KMS-11 (cell line): ENCODE measurements at regions not wholly inside any gene's neighbourhood (a gene's known extent, or its start where the extent isn't known, plus 50 kb on each side); places are given as distances from the start of the nearest gene placed in this dataset.

Experiments used
- H2AFZ ChIP-seq: fragments of 200-600 bp; sonication (generic); 2 replicates; pipeline ENCODE4 v1.6.1; 2016; ENCODE audit warnings: antibody characterized with exemption, mixed run types, low read depth
- H3K27ac ChIP-seq: fragments of 200-600 bp; sonication (generic); 2 replicates; pipeline ENCODE4 v1.6.1; 2016; ENCODE audit warnings: mild to moderate bottlenecking, mixed run types
- H3K27me3 ChIP-seq: fragments of 200-600 bp; sonication (generic); 2 replicates; pipeline ENCODE4 v1.6.1; 2017; ENCODE audit warnings: mild to moderate bottlenecking, low read depth, mixed run types, moderate library complexity; ENCODE audit not compliant: insufficient read depth
- H3K36me3 ChIP-seq: fragments of 200-600 bp; sonication (generic); 2 replicates; pipeline ENCODE4 v1.6.1; 2017; ENCODE audit warnings: mild to moderate bottlenecking, mixed run types; ENCODE audit not compliant: insufficient read depth
- H3K4me1 ChIP-seq: fragments of 200-600 bp; sonication (generic); 2 replicates; pipeline ENCODE4 v1.6.1; 2016; ENCODE audit warnings: mild to moderate bottlenecking, low read depth, mixed run types; ENCODE audit not compliant: poor library complexity, severe bottlenecking
- H3K4me2 ChIP-seq: fragments of 200-600 bp; sonication (generic); 2 replicates; pipeline ENCODE4 v1.7.0; 2016; ENCODE audit warnings: mild to moderate bottlenecking, mixed run types
- H3K4me3 ChIP-seq: fragments of 200-600 bp; sonication (generic); IDR thresholded peaks from 2 replicates; pipeline ENCODE4 v1.6.1; 2017; ENCODE audit warnings: low read depth, low read length, mixed read lengths; ENCODE audit not compliant: insufficient read depth
- H3K79me2 ChIP-seq: fragments of 200-600 bp; sonication (generic); 2 replicates; pipeline ENCODE4 v1.6.1; 2016; ENCODE audit warnings: low read depth, mixed run types; ENCODE audit not compliant: insufficient read depth
- H3K9ac ChIP-seq: fragments of 200-600 bp; sonication (generic); 2 replicates; pipeline ENCODE4 v1.6.1; 2016; ENCODE audit warnings: mild to moderate bottlenecking, mixed run types
- H4K20me1 ChIP-seq: fragments of 200-600 bp; sonication (generic); 2 replicates; pipeline ENCODE4 v1.6.1; 2016; ENCODE audit warnings: mild to moderate bottlenecking, mixed run types; ENCODE audit not compliant: insufficient read depth
- CTCF ChIP-seq: fragments of 200-600 bp; sonication (generic); conservative IDR thresholded peaks from 2 replicates; pipeline ENCODE4 v1.6.1; 2017; ENCODE audit warnings: low read depth, mild to moderate bottlenecking, antibody characterized with exemption, low read length, moderate library complexity, mixed read lengths

DNA sequence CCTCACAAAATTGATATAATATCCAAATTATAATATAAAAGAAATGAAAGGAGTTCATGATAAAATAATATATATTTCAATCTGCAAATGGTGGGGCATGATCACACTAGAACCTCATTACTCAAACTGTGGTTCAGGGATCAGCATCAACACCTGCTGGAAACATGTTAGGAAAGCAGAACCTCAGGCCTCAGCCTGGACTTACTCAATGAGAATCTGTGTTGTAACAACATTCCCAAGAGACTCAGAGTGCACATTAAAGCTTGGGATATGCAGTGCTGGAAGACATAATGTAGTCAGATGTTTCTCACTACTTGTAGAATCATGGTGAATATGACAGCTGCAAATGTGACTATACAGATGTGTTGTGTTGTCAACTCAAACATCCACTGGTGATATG is 81.7 kb upstream of the ITPRID1 start:
- no peaks in the 10 kb centered on the region for H3K27me3 ChIP-seq

GRCh38 chr7:31432836-31433340 is 81.0 kb upstream of the ITPRID1 start:
- H3K36me3 ChIP-seq = no peaks in the 10 kb centered on the region
- H3K27ac ChIP-seq = no peak overlapping the region
- no peak overlapping the region for H3K4me2 ChIP-seq
- H3K9ac ChIP-seq = no peak overlapping the region
- no peaks in the 10 kb centered on the region for H4K20me1 ChIP-seq
- no peak overlapping the region for H2AFZ ChIP-seq
- H3K4me1 ChIP-seq = no peaks in the 10 kb centered on the region
- H3K79me2 ChIP-seq = no peaks in the 10 kb centered on the region
- TF ChIP-seq CTCF = no peak
- H3K4me3 ChIP-seq = no peak overlapping the region
- no peaks in the 10 kb centered on the region for H3K27me3 ChIP-seq

More for the DNA sequence above, 81.7 kb upstream of the ITPRID1 start:
- Histone ChIP-seq H3K4me1 (no peaks in the 10 kb centered on the region), H4K20me1 (no peaks in the 10 kb centered on the region), H3K36me3 (no peaks in the 10 kb centered on the region), H3K27ac (no peak overlapping the region), H3K79me2 (no peaks in the 10 kb centered on the region), H3K4me2 (no peak overlapping the region), H3K4me3 (no peak overlapping the region), H3K9ac (no peak overlapping the region), H2AFZ (no peak overlapping the region)
- no peak for TF ChIP-seq CTCF

DNA sequence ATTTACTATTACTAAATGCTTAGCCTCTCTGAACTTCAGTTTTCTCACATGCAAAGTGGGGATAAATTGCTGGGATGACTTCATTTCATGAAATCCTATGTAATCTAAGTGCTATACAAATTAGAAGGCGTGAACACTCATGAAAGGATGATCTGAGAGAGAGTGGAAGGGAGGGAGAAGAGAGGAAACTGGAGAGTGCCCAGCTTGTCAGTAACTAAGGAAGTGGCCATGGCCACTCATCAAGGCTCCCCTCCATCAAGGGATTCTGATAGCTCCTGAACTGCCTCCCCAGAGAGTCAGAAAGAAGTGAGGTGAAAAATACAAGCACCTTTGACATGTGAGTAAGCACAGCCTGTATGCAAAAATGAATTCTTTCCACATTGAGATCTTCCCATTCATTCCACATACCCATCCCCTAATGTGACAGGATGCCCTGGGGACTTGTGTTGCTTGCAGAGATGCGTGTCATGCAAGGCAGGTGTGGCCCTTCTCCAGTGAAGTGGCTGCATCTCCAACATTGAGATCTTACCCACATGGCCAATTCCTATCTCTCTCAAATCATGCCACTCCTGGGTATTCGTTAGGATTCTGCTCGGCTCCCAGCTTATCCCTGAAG is 76.5 kb upstream of the ITPRID1 start:
- H3K4me2 ChIP-seq = no peak overlapping the region
- H3K27ac ChIP-seq = no peak overlapping the region
- H3K27me3 ChIP-seq = no peaks in the 10 kb centered on the region
- H3K79me2 ChIP-seq = no peaks in the 10 kb centered on the region
- no peaks in the 10 kb centered on the region for H3K4me1 ChIP-seq
- no peak overlapping the region for H2AFZ ChIP-seq
- no peak for TF ChIP-seq CTCF
- no peak overlapping the region for H3K4me3 ChIP-seq
- no peaks in the 10 kb centered on the region for H4K20me1 ChIP-seq
- no peak overlapping the region for H3K9ac ChIP-seq
- H3K36me3 ChIP-seq = no peaks in the 10 kb centered on the region

- no peak for TF ChIP-seq CTCF
- H3K4me3 ChIP-seq = no peak overlapping the region
- H3K4me2 ChIP-seq = no peak overlapping the region
- H4K20me1 ChIP-seq = no peaks in the 10 kb centered on the region
- no peak overlapping the region for H3K9ac ChIP-seq
- no peak overlapping the region for H3K27ac ChIP-seq
- no peaks in the 10 kb centered on the region for H3K27me3 ChIP-seq
- H3K79me2 ChIP-seq = no peaks in the 10 kb centered on the region
- no peaks in the 10 kb centered on the region for H3K4me1 ChIP-seq
- H3K36me3 ChIP-seq = no peaks in the 10 kb centered on the region
- H2AFZ ChIP-seq = no peak overlapping the region
These were observed 74.7 kb upstream of the ITPRID1 start for GRCh38 chr7:31439165-31439564.
